Adrenal gland (tissue), 5 donors: ENCODE measurements at regions not wholly inside any gene's neighbourhood (a gene's known extent, or its start where the extent isn't known, plus 50 kb on each side); places are given as distances from the start of the nearest gene placed in this dataset.

Experiments
- POLR2A ChIP-seq, 2 donors: fragments of 450-650 bp; IDR thresholded peaks; one replicate each; pipeline ENCODE4 v1.6.1; 2017; ENCODE audit warnings: antibody characterized with exemption in 2 of 2, mild to moderate bottlenecking in 2 of 2, moderate library complexity in 1 of 2
- TF ChIP-seq, protein P1 (sequence below), 6 experiments: fragments of 450-650 bp in 4 of 6; fragments of 200-600 bp in 2 of 6; sonication (generic) in 1 of 6; IDR thresholded peaks; 1 replicate in 5 of 6; 2 replicates in 1 of 6; pipeline versions ENCODE4 v1.5.1 to v1.8.0; 2016 to 2021; ENCODE audit warnings: antibody characterized with exemption in 6 of 6, mild to moderate bottlenecking in 2 of 6, moderate library complexity in 1 of 6
- donor health status: DM: no; HTN: no; CAD: no.

DNA sequence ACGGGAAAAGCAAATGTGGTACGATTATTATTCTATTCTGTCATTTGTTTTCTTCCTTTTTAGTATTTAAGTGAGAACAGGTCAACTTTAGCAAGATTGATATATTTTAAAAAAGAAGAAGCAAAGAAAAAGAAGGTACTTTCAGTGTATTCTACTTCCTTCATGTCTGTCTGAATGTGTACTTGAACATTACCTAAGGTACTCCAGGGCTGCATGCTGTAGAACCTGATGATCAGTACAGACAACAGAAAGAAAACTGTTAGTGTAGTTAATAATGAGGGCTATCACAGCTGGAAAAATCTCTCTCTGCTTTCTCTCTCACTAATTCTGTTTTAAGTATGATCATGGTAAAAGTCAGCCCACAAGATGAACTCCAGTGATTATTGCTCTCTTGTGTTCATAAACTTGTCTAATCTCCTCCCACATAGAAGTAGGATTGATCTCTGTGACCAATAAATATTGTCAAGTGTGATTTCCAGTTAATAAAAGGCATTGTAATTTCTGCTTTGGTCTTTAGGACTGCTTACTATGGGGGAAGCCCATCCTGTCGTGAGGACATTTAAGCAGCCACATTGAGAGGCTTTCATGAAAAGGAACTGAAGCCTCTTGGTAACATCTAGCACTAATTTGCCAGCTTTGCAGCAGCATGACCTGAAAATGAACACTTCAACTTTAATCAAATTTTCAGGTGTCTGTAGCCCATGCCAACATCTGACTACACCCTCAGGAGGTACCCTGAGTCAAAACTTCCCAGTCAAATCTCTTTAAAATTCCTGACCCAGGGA lies 864.0 kb upstream of the ACO1 start:
- TF ChIP-seq, protein P1, sequence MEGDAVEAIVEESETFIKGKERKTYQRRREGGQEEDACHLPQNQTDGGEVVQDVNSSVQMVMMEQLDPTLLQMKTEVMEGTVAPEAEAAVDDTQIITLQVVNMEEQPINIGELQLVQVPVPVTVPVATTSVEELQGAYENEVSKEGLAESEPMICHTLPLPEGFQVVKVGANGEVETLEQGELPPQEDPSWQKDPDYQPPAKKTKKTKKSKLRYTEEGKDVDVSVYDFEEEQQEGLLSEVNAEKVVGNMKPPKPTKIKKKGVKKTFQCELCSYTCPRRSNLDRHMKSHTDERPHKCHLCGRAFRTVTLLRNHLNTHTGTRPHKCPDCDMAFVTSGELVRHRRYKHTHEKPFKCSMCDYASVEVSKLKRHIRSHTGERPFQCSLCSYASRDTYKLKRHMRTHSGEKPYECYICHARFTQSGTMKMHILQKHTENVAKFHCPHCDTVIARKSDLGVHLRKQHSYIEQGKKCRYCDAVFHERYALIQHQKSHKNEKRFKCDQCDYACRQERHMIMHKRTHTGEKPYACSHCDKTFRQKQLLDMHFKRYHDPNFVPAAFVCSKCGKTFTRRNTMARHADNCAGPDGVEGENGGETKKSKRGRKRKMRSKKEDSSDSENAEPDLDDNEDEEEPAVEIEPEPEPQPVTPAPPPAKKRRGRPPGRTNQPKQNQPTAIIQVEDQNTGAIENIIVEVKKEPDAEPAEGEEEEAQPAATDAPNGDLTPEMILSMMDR (IDR thresholded peaks at IDR 0.05): no peak
- TF ChIP-seq POLR2A (IDR thresholded peaks at IDR 0.05): no peak
